HEK293 (cell line): ENCODE measurements at regions not wholly inside any gene's neighbourhood (a gene's known extent, or its start where the extent isn't known, plus 50 kb on each side); places are given as distances from the start of the nearest gene placed in this dataset.

Source experiments
- CTCF ChIA-PET: fragments of 350-600 bp; formaldehyde crosslinking; extraction: SDS; loops from one replicate; lab custom pipeline; 2021; ENCODE audit warnings: antibody characterized with exemption; lab: Yijun Ruan, JAX
- POLR2A ChIA-PET: fragments of 300-600 bp; formaldehyde crosslinking; extraction: SDS; loops from one replicate; lab custom pipeline; 2020; ENCODE audit warnings: antibody characterized with exemption, inconsistent platforms; lab: Yijun Ruan, JAX
- H3K27ac ChIP-seq: fragments of 200-500 bp; sonication (Bioruptor generic); 2 replicates; pipeline ENCODE4 v1.5.1; 2014; ENCODE audit warnings: low read depth, low read length, control low read depth, inconsistent platforms; ENCODE audit errors: extremely low read depth
- H3K36me3 ChIP-seq, 2 experiments: fragments of 200-500 bp in 1 of 2; sonication (Bioruptor generic) in 1 of 2; 1 replicate in 1 of 2; 2 replicates in 1 of 2; pipeline ENCODE4 v1.5.1; 2014 to 2017; ENCODE audit warnings: inconsistent platforms in 2 of 2, low read length in 2 of 2; ENCODE audit not compliant: control insufficient read depth in 2 of 2, insufficient read depth in 1 of 2
- H3K4me1 ChIP-seq: fragments of 200-500 bp; sonication (Bioruptor generic); 2 replicates; pipeline ENCODE4 v1.5.1; 2014; ENCODE audit warnings: mild to moderate bottlenecking, low read length, inconsistent platforms; ENCODE audit not compliant: control insufficient read depth, insufficient read depth
- H3K4me3 ChIP-seq: 2 replicates; pipeline ENCODE4 v1.5.1; 2011; ENCODE audit warnings: low read depth, mild to moderate bottlenecking, control low read depth, low read length, moderate library complexity
- H3K9me3 ChIP-seq: fragments of 200-500 bp; sonication (Bioruptor generic); 2 replicates; pipeline ENCODE4 v1.5.1; 2014; ENCODE audit warnings: low read depth, low read length, inconsistent platforms; ENCODE audit not compliant: control insufficient read depth, insufficient read depth
- BCL11B ChIP-seq: fragments of 450-650 bp; formaldehyde crosslinking; IDR thresholded peaks from 2 replicates; pipeline ENCODE4 v1.5.1; 2016; ENCODE audit warnings: low read depth, missing biosample characterization, missing genetic modification characterization
- HOXA7 ChIP-seq: sonication (generic); formaldehyde crosslinking; IDR thresholded peaks from 2 replicates; pipeline ENCODE4 v1.8.1; 2022; ENCODE audit warnings: missing genetic modification reagents, borderline replicate concordance
- KLF17 ChIP-seq: fragments of 450-650 bp; formaldehyde crosslinking; IDR thresholded peaks from 2 replicates; pipeline ENCODE4 v1.5.1; 2016; ENCODE audit warnings: missing biosample characterization, missing genetic modification characterization
- KLF7 ChIP-seq: fragments of 450-650 bp; formaldehyde crosslinking; IDR thresholded peaks from 2 replicates; pipeline ENCODE4 v1.5.1; 2016; ENCODE audit warnings: missing biosample characterization, missing genetic modification characterization, borderline replicate concordance
- SCRT2 ChIP-seq: fragments of 450-650 bp; formaldehyde crosslinking; IDR thresholded peaks from 2 replicates; pipeline ENCODE4 v1.5.1; 2016; ENCODE audit warnings: missing biosample characterization, missing genetic modification characterization
- ZBTB20 ChIP-seq: fragments of 450-650 bp; formaldehyde crosslinking; IDR thresholded peaks from 2 replicates; pipeline ENCODE4 v1.5.1; 2016; ENCODE audit warnings: missing biosample characterization, missing genetic modification characterization
- ZFP37 ChIP-seq: fragments of 450-650 bp; formaldehyde crosslinking; IDR thresholded peaks from 2 replicates; pipeline ENCODE4 v1.5.1; 2016; ENCODE audit warnings: missing biosample characterization, missing genetic modification characterization
- ZNF114 ChIP-seq: fragments of 450-650 bp; formaldehyde crosslinking; IDR thresholded peaks from 2 replicates; pipeline ENCODE4 v1.5.0; 2017; ENCODE audit warnings: missing biosample characterization, missing genetic modification characterization
- ZNF2 ChIP-seq: fragments of 450-650 bp; formaldehyde crosslinking; IDR thresholded peaks from 2 replicates; pipeline ENCODE4 v1.5.1; 2016; ENCODE audit warnings: missing biosample characterization, missing genetic modification characterization
- ZNF202 ChIP-seq: fragments of 450-650 bp; formaldehyde crosslinking; IDR thresholded peaks from 2 replicates; pipeline ENCODE4 v1.5.1; 2016; ENCODE audit warnings: missing biosample characterization, missing genetic modification characterization, borderline replicate concordance
- ZNF23 ChIP-seq: fragments of 450-650 bp; formaldehyde crosslinking; IDR thresholded peaks from 2 replicates; pipeline ENCODE4 v1.5.1; 2016; ENCODE audit warnings: missing biosample characterization, missing genetic modification characterization, borderline replicate concordance
- ZNF280D ChIP-seq: fragments of 450-650 bp; formaldehyde crosslinking; IDR thresholded peaks from 2 replicates; pipeline ENCODE4 v1.5.1; 2016; ENCODE audit warnings: missing biosample characterization, missing genetic modification characterization
- ZNF324 ChIP-seq: fragments of 450-650 bp; formaldehyde crosslinking; IDR thresholded peaks from 2 replicates; pipeline ENCODE4 v1.5.1; 2016; ENCODE audit warnings: missing biosample characterization, missing genetic modification characterization
- ZNF350 ChIP-seq: fragments of 450-650 bp; formaldehyde crosslinking; IDR thresholded peaks from 2 replicates; pipeline ENCODE4 v1.5.0; 2017; ENCODE audit warnings: missing biosample characterization, mild to moderate bottlenecking, missing genetic modification characterization
- ZNF362 ChIP-seq: fragments of 450-650 bp; formaldehyde crosslinking; IDR thresholded peaks from 2 replicates; pipeline ENCODE4 v1.5.1; 2016; ENCODE audit warnings: missing biosample characterization, missing genetic modification characterization
- ZNF473 ChIP-seq: fragments of 450-650 bp; formaldehyde crosslinking; IDR thresholded peaks from 2 replicates; pipeline ENCODE4 v1.5.1; 2017; ENCODE audit warnings: missing biosample characterization, missing genetic modification characterization
- ZNF558 ChIP-seq: fragments of 450-650 bp; formaldehyde crosslinking; IDR thresholded peaks from 2 replicates; pipeline ENCODE4 v1.5.1; 2016; ENCODE audit warnings: missing biosample characterization, missing genetic modification characterization
- ZNF624 ChIP-seq: fragments of 450-650 bp; formaldehyde crosslinking; IDR thresholded peaks from 2 replicates; pipeline ENCODE4 v1.5.1; 2017; ENCODE audit warnings: missing biosample characterization, missing genetic modification characterization
- ZNF626 ChIP-seq: fragments of 450-650 bp; sonication (Bioruptor Pico); formaldehyde crosslinking; IDR thresholded peaks from 2 replicates; pipeline ENCODE4 v1.5.1; 2018; ENCODE audit warnings: missing biosample characterization, missing genetic modification characterization, inconsistent platforms
- ZNF670 ChIP-seq: fragments of 450-650 bp; formaldehyde crosslinking; IDR thresholded peaks from 2 replicates; pipeline ENCODE4 v1.5.1; 2016; ENCODE audit warnings: missing biosample characterization, missing genetic modification characterization, low read depth
- ZNF776 ChIP-seq: fragments of 450-650 bp; formaldehyde crosslinking; IDR thresholded peaks from 2 replicates; pipeline ENCODE4 v1.5.0; 2017; ENCODE audit warnings: missing biosample characterization, missing genetic modification characterization, borderline replicate concordance
- ZXDB ChIP-seq: fragments of 450-650 bp; formaldehyde crosslinking; IDR thresholded peaks from 2 replicates; pipeline ENCODE4 v1.5.1; 2016; ENCODE audit warnings: missing biosample characterization, missing genetic modification characterization
- TF ChIP-seq, protein P1 (sequence below): fragments of 450-650 bp; formaldehyde crosslinking; conservative IDR thresholded peaks from 2 replicates; pipeline ENCODE4 v1.5.1; 2016; ENCODE audit warnings: low read depth, missing biosample characterization, missing genetic modification characterization

GRCh38 chr16:55035029-55035428, 104.4 kb downstream of the IRX5 start (continued):
- no peak for TF ChIP-seq KLF7

DNA sequence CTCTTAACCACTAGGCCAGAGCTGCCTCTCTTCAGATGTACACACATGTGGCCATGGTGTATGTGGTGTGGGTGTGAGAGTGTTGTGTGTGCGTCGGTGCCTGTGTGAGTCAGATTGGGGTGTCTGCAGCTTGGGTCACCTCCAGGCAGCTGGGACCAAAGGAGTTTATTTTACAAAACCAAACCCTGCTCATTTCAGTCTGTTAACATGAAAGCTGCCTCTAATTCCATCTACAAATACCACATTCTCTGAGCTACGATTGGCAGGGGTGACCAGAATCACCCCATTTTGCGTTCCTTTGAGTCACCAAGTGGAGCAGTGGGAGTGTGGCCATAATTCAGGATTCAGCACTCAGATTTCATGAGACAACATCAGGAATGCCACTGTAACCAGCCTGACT, 105.3 kb downstream of the IRX5 start:
- TF ChIP-seq KLF17 (tag by site-specific recombination) (no peak), ZNF202 (tag by site-specific recombination) (no peak), ZNF23 (tag by site-specific recombination) (no peak), BCL11B (tag by site-specific recombination) (no peak), ZNF324 (tag by site-specific recombination) (no peak)
- CTCF ChIA-PET = interaction anchor here (0.6 to 2.4 kb wide), 7 partner anchors 10 to 375 kb away, joined by 3 to 12 read pairs (median 4); no protein-coding TSS in a partner anchor
- Histone ChIP-seq H3K4me1 (no peaks in the 10 kb centered on the region), H3K9me3 (no peaks in the 10 kb centered on the region), H3K4me3 (no peak overlapping the region), H3K36me3 (no peaks in the 10 kb centered on the region), H3K27ac (no peak overlapping the region)
- POLR2A ChIA-PET = no interaction called here

- no peak overlapping the region for H3K4me3 ChIP-seq
- ChIA-PET POLR2A (no interaction called here), CTCF (interaction anchor here (0.7 to 2.4 kb wide), 6 partner anchors 35 to 1049 kb away, joined by 3 to 12 read pairs (median 4); no protein-coding TSS in a partner anchor)
- no peak overlapping the region for H3K27ac ChIP-seq
- no peaks in the 10 kb centered on the region for H3K4me1 ChIP-seq
- TF ChIP-seq ZNF626 (tag by site-specific recombination) = no peak
- no peaks in the 10 kb centered on the region for H3K36me3 ChIP-seq
- H3K9me3 ChIP-seq = no peaks in the 10 kb centered on the region
Observed at GRCh38 chr16:55036371-55036821, 105.7 kb downstream of the IRX5 start.

- Histone ChIP-seq H3K36me3 (no peaks in the 10 kb centered on the region), H3K27ac (no peak overlapping the region), H3K4me3 (no peak overlapping the region), H3K9me3 (no peaks in the 10 kb centered on the region), H3K4me1 (no peaks in the 10 kb centered on the region)
- ChIA-PET POLR2A (no interaction called here), CTCF (interaction anchor here (0.9 to 1.6 kb wide), 3 partner anchors 43 to 224 kb away, joined by 3 to 4 read pairs (median 3); no protein-coding TSS in a partner anchor)
- TF ChIP-seq ZNF350 (tag by site-specific recombination) = no peak
- no peak for TF ChIP-seq ZXDB (tag by site-specific recombination)
- TF ChIP-seq ZNF114 (tag by site-specific recombination) = no peak
- TF ChIP-seq ZNF362 = no peak
- no peak for TF ChIP-seq ZNF473 (tag by site-specific recombination)
- no peak for TF ChIP-seq SCRT2 (tag by site-specific recombination)
- no peak for TF ChIP-seq ZNF670 (tag by site-specific recombination)
- TF ChIP-seq ZNF558 = no peak
- TF ChIP-seq HOXA7 (CRISPR knock-in tag) = no peak
- no peak for TF ChIP-seq ZBTB20 (tag by site-specific recombination)
- TF ChIP-seq, protein P1, sequence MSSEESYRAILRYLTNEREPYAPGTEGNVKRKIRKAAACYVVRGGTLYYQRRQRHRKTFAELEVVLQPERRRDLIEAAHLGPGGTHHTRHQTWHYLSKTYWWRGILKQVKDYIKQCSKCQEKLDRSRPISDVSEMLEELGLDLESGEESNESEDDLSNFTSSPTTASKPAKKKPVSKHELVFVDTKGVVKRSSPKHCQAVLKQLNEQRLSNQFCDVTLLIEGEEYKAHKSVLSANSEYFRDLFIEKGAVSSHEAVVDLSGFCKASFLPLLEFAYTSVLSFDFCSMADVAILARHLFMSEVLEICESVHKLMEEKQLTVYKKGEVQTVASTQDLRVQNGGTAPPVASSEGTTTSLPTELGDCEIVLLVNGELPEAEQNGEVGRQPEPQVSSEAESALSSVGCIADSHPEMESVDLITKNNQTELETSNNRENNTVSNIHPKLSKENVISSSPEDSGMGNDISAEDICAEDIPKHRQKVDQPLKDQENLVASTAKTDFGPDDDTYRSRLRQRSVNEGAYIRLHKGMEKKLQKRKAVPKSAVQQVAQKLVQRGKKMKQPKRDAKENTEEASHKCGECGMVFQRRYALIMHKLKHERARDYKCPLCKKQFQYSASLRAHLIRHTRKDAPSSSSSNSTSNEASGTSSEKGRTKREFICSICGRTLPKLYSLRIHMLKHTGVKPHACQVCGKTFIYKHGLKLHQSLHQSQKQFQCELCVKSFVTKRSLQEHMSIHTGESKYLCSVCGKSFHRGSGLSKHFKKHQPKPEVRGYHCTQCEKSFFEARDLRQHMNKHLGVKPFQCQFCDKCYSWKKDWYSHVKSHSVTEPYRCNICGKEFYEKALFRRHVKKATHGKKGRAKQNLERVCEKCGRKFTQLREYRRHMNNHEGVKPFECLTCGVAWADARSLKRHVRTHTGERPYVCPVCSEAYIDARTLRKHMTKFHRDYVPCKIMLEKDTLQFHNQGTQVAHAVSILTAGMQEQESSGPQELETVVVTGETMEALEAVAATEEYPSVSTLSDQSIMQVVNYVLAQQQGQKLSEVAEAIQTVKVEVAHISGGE (tag by site-specific recombination) = no peak
- no peak for TF ChIP-seq ZFP37 (tag by site-specific recombination)
- TF ChIP-seq ZNF280D (tag by site-specific recombination) = no peak
- no peak for TF ChIP-seq ZNF2
- TF ChIP-seq ZNF776 (tag by site-specific recombination) = no peak
- no peak for TF ChIP-seq ZNF624 (tag by site-specific recombination)
Observed at GRCh38 chr16:55037046-55037445, 106.4 kb downstream of the IRX5 start.
